H9 (cell line): ENCODE measurements at regions not wholly inside any gene's neighbourhood (a gene's known extent, or its start where the extent isn't known, plus 50 kb on each side); places are given as distances from the start of the nearest gene placed in this dataset.

Source experiments
- DNase-seq: peaks from one replicate; pipeline ENCODE4 v3.0.0-alpha.2; 2017
- H2AFZ ChIP-seq: one replicate; pipeline ENCODE4 v1.6.1; 2013; ENCODE audit warnings: mild to moderate bottlenecking, low read length, control low read depth, moderate library complexity
- H2AK5ac ChIP-seq: 2 replicates; pipeline ENCODE4 v1.6.1; 2013; ENCODE audit warnings: low read length, control low read depth, mixed read lengths; ENCODE audit not compliant: insufficient read length
- H2BK120ac ChIP-seq: one replicate; pipeline ENCODE4 v1.6.1; 2013; ENCODE audit warnings: low read depth, mild to moderate bottlenecking, low read length, control low read depth, inconsistent platforms; ENCODE audit not compliant: poor library complexity, severe bottlenecking
- H2BK12ac ChIP-seq: 2 replicates; pipeline ENCODE4 v1.6.1; 2013; ENCODE audit warnings: low read length, control low read depth, mixed read lengths, low read depth; ENCODE audit not compliant: insufficient read length
- H2BK15ac ChIP-seq: 2 replicates; pipeline ENCODE4 v1.6.1; 2013; ENCODE audit warnings: low read depth, low read length, control low read depth
- H2BK20ac ChIP-seq: one replicate; pipeline ENCODE4 v1.6.1; 2013; ENCODE audit warnings: low read depth, mild to moderate bottlenecking, low read length, control low read depth, inconsistent platforms; ENCODE audit not compliant: poor library complexity, severe bottlenecking
- H2BK5ac ChIP-seq: 2 replicates; pipeline ENCODE4 v1.6.1; 2013; ENCODE audit warnings: low read length, control low read depth, mixed read lengths; ENCODE audit not compliant: insufficient read length
- H3K14ac ChIP-seq: 2 replicates; pipeline ENCODE4 v1.6.1; 2013; ENCODE audit warnings: low read length, control low read depth; ENCODE audit not compliant: insufficient read depth
- H3K18ac ChIP-seq: 2 replicates; pipeline ENCODE4 v1.6.1; 2013; ENCODE audit warnings: low read depth, mild to moderate bottlenecking, mixed read lengths, low read length, control low read depth; ENCODE audit not compliant: insufficient read length
- H3K23ac ChIP-seq: 2 replicates; pipeline ENCODE4 v1.6.1; 2013; ENCODE audit warnings: low read length, control low read depth, mixed read lengths, low read depth; ENCODE audit not compliant: insufficient read length
- H3K23me2 ChIP-seq: 2 replicates; pipeline ENCODE4 v1.6.1; 2013; ENCODE audit warnings: low read depth, mild to moderate bottlenecking, mixed read lengths, low read length, control low read depth; ENCODE audit not compliant: insufficient read length, poor library complexity, severe bottlenecking
- H3K27ac ChIP-seq: 2 replicates; pipeline ENCODE4 v1.5.1; 2013; ENCODE audit warnings: low read length, control low read depth, mixed read lengths, low read depth; ENCODE audit not compliant: insufficient read length
- H3K27me3 ChIP-seq: 2 replicates; pipeline ENCODE4 v1.6.1; 2013; ENCODE audit warnings: low read length, control low read depth, inconsistent platforms; ENCODE audit not compliant: insufficient read depth
- H3K4ac ChIP-seq: 2 replicates; pipeline ENCODE4 v1.6.1; 2013; ENCODE audit warnings: low read depth, mild to moderate bottlenecking, control low read depth, inconsistent platforms, low read length, moderate library complexity
- H3K4me1 ChIP-seq: 2 replicates; pipeline ENCODE4 v1.6.1; 2013; ENCODE audit warnings: low read length, control low read depth, inconsistent platforms; ENCODE audit not compliant: insufficient read depth
- H3K4me2 ChIP-seq: 2 replicates; pipeline ENCODE4 v1.6.1; 2013; ENCODE audit warnings: low read length, control low read depth, mixed read lengths; ENCODE audit not compliant: insufficient read length, insufficient read depth
- H3K56ac ChIP-seq: 2 replicates; pipeline ENCODE4 v1.6.1; 2013; ENCODE audit warnings: low read depth, mild to moderate bottlenecking, mixed read lengths, low read length, control low read depth; ENCODE audit not compliant: insufficient read length
- H3K79me1 ChIP-seq: 2 replicates; pipeline ENCODE4 v1.6.1; 2013; ENCODE audit warnings: low read depth, mild to moderate bottlenecking, moderate library complexity, low read length, control low read depth, inconsistent platforms; ENCODE audit not compliant: insufficient read depth, poor library complexity, severe bottlenecking
- H3K79me2 ChIP-seq: 2 replicates; pipeline ENCODE4 v1.6.1; 2013; ENCODE audit warnings: low read length, control low read depth, inconsistent platforms; ENCODE audit not compliant: insufficient read depth
- H3K9ac ChIP-seq: 2 replicates; pipeline ENCODE4 v1.6.1; 2013; ENCODE audit warnings: low read length, control low read depth, mixed read lengths; ENCODE audit not compliant: insufficient read length; ENCODE audit errors: extremely low read depth
- H3K9me3 ChIP-seq: one replicate; pipeline ENCODE4 v1.6.1; 2013; ENCODE audit warnings: low read depth, low read length, inconsistent platforms; ENCODE audit not compliant: control insufficient read depth
- H3T11ph ChIP-seq: one replicate; pipeline ENCODE4 v1.6.1; 2013; ENCODE audit warnings: mild to moderate bottlenecking, low read length, control low read depth, inconsistent platforms
- H4K20me1 ChIP-seq: one replicate; pipeline ENCODE4 v1.6.1; 2013; ENCODE audit not compliant: control insufficient read depth, insufficient read length, insufficient read depth
- H4K5ac ChIP-seq: 2 replicates; pipeline ENCODE4 v1.6.1; 2013; ENCODE audit warnings: low read depth, mild to moderate bottlenecking, mixed read lengths, low read length, control low read depth; ENCODE audit not compliant: insufficient read length
- H4K8ac ChIP-seq: replicated peaks from 2 replicates; pipeline ENCODE4 v1.6.1; 2013; ENCODE audit warnings: low read length, control low read depth, mixed read lengths, low read depth; ENCODE audit not compliant: insufficient read length
- H4K91ac ChIP-seq: 2 replicates; pipeline ENCODE4 v1.6.1; 2013; ENCODE audit warnings: low read depth, mild to moderate bottlenecking, moderate library complexity, mixed read lengths, low read length, control low read depth; ENCODE audit not compliant: insufficient read length
- H3K27ac Mint-ChIP-seq, 3 experiments: 2 replicates in 2 of 3; 3 replicates in 1 of 3; pipeline ENCODE4 v1.8.0; 2020 to 2021; ENCODE audit warnings: mixed read lengths in 3 of 3, mild to moderate bottlenecking in 1 of 3, moderate library complexity in 1 of 3
- H3K27me3 Mint-ChIP-seq: 2 replicates; pipeline ENCODE4 v1.8.0; 2021; ENCODE audit warnings: low read depth, mild to moderate bottlenecking, moderate library complexity, mixed read lengths
- H3K36me3 Mint-ChIP-seq, 3 experiments: 2 replicates in 2 of 3; 3 replicates in 1 of 3; pipeline ENCODE4 v1.8.0; 2020 to 2021; ENCODE audit warnings: low read depth in 3 of 3, mixed read lengths in 3 of 3; ENCODE audit not compliant: insufficient read depth in 1 of 3
- H3K4me1 Mint-ChIP-seq, 2 experiments: 2 replicates each; pipeline ENCODE4 v1.8.0; 2020; ENCODE audit warnings: mixed read lengths in 2 of 2
- H3K4me3 Mint-ChIP-seq, 2 experiments: 2 replicates in 1 of 2; 3 replicates in 1 of 2; pipeline ENCODE4 v1.8.0; 2020 to 2021; ENCODE audit warnings: mild to moderate bottlenecking in 2 of 2, mixed read lengths in 2 of 2, moderate library complexity in 1 of 2
- H3K9me3 Mint-ChIP-seq, 2 experiments: 2 replicates in 1 of 2; 3 replicates in 1 of 2; pipeline ENCODE4 v1.8.0; 2020; ENCODE audit warnings: mild to moderate bottlenecking in 2 of 2, mixed read lengths in 2 of 2, moderate library complexity in 1 of 2
- WGBS: extraction: QIAGEN DNeasy Blood & Tissue Kit; methylation state at CpG from one replicate; pipeline ENCODE4 v1.1.7; 2013; ENCODE audit warnings: missing lambda C conversion rate, low lambda C conversion rate, mixed read lengths; ENCODE audit not compliant: insufficient read length; ENCODE audit errors: extremely low coverage; 5-methylcytosine and 5-hydroxymethylcytosine counted together
- TF ChIP-seq, protein P1 (sequence below): fragments of 200-600 bp; sonication (generic); conservative IDR thresholded peaks from 3 replicates; pipeline ENCODE4 v1.8.0; 2021; ENCODE audit warnings: antibody characterized with exemption, mild to moderate bottlenecking

DNA sequence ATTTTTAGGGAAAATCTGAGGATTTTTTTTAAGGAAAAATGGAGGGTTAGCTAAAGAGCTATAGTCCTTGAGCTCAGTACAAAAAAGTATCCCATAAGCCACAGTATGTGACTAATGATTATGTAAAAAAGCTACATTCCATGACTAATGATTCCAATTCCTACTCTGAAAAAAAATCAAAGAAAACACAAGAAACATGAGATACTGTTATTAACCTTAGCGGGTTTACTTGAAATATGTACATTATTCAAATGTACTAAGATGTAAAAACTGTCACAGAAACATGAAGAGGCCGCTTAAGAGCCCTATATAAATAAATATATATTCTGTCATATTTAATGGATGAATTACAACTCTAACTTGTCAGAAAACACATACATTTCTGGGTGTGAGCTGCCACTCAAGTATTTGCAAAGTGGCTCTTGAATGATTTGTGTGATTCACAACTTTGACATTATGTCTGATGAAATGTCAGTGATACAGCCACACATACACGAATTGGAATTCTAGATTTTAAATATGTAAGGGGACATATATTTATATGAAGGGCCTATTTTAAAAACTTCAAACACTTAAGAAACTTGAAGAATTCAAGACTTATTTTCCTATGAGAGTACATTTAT is 518.7 kb upstream of the SUCLG2 start:
- Histone ChIP-seq H4K8ac (no peak overlapping the region), H3K27ac (no peak overlapping the region), H2BK15ac (no peak overlapping the region), H3K4ac (no peak overlapping the region), H4K5ac (no peak overlapping the region), H3K79me2 (no peaks in the 10 kb centered on the region), H2BK20ac (no peak overlapping the region), H2AFZ (no peak overlapping the region), H3K14ac (no peak overlapping the region), H3K18ac (no peak overlapping the region), H3K23me2 (no peaks in the 10 kb centered on the region), H2BK12ac (no peak overlapping the region), H3K9ac (no peak overlapping the region), H3K56ac (no peak overlapping the region), H2BK5ac (no peak overlapping the region), H3K9me3 (peaks cover 8% of the 10 kb centered on the region), H3K4me1 (no peaks in the 10 kb centered on the region), H4K91ac (no peak overlapping the region), H2BK120ac (no peak overlapping the region), H4K20me1 (no peaks in the 10 kb centered on the region), H3K27me3 (no peaks in the 10 kb centered on the region), H3K4me2 (no peak overlapping the region), H3K23ac (no peak overlapping the region), H3T11ph (no peak overlapping the region), H2AK5ac (no peak overlapping the region), H3K79me1 (no peaks in the 10 kb centered on the region)
- Mint-ChIP-seq H3K27me3 (no peaks in the 10 kb centered on the region; the same call in 1 of the 2 replicates), H3K4me3 (no peak overlapping the region), H3K9me3 (peaks cover 52 to 53% of the 10 kb centered on the region in 2 experiments), H3K36me3 (peaks cover 15 to 46% (median 21%) of the 10 kb centered on the region in 3 experiments), H3K27ac (no peak overlapping the region), H3K4me1 (no peaks in the 10 kb centered on the region)
- WGBS = no CpG with 5 or more reads among the region's 3 CpGs
- TF ChIP-seq, protein P1, sequence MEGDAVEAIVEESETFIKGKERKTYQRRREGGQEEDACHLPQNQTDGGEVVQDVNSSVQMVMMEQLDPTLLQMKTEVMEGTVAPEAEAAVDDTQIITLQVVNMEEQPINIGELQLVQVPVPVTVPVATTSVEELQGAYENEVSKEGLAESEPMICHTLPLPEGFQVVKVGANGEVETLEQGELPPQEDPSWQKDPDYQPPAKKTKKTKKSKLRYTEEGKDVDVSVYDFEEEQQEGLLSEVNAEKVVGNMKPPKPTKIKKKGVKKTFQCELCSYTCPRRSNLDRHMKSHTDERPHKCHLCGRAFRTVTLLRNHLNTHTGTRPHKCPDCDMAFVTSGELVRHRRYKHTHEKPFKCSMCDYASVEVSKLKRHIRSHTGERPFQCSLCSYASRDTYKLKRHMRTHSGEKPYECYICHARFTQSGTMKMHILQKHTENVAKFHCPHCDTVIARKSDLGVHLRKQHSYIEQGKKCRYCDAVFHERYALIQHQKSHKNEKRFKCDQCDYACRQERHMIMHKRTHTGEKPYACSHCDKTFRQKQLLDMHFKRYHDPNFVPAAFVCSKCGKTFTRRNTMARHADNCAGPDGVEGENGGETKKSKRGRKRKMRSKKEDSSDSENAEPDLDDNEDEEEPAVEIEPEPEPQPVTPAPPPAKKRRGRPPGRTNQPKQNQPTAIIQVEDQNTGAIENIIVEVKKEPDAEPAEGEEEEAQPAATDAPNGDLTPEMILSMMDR = no peak
- DNase-seq = no peak
